Kidney epithelial cell (primary cell): ENCODE measurements at regions not wholly inside any gene's neighbourhood (a gene's known extent, or its start where the extent isn't known, plus 50 kb on each side); places are given as distances from the start of the nearest gene placed in this dataset.

Experiments
- DNase-seq: peaks from one replicate; pipeline ENCODE4 v3.0.0-alpha.2; 2010; ENCODE audit warnings: low read depth
- H3K27me3 ChIP-seq: 2 replicates; pipeline ENCODE4 v1.6.0; 2011; ENCODE audit warnings: low read length; ENCODE audit not compliant: control insufficient read depth, insufficient read depth
- H3K36me3 ChIP-seq: 2 replicates; pipeline ENCODE4 v1.5.1; 2011; ENCODE audit warnings: low read length; ENCODE audit not compliant: control insufficient read depth, insufficient read depth
- H3K4me3 ChIP-seq: 2 replicates; pipeline ENCODE4 v1.5.1; 2011; ENCODE audit warnings: low read depth, mild to moderate bottlenecking, control low read depth, low read length
- TF ChIP-seq, protein P1 (sequence below): IDR thresholded peaks from 2 replicates; pipeline ENCODE4 v1.5.1; 2011; ENCODE audit warnings: mild to moderate bottlenecking, moderate library complexity, low read length, control low read depth, inconsistent platforms; ENCODE audit not compliant: insufficient read depth, poor library complexity, severe bottlenecking

- Histone ChIP-seq H3K4me3 (no peak overlapping the region), H3K36me3 (no peaks in the 10 kb centered on the region), H3K27me3 (peaks cover 2% of the 10 kb centered on the region)
- DNase-seq: no peak
- TF ChIP-seq, protein P1, sequence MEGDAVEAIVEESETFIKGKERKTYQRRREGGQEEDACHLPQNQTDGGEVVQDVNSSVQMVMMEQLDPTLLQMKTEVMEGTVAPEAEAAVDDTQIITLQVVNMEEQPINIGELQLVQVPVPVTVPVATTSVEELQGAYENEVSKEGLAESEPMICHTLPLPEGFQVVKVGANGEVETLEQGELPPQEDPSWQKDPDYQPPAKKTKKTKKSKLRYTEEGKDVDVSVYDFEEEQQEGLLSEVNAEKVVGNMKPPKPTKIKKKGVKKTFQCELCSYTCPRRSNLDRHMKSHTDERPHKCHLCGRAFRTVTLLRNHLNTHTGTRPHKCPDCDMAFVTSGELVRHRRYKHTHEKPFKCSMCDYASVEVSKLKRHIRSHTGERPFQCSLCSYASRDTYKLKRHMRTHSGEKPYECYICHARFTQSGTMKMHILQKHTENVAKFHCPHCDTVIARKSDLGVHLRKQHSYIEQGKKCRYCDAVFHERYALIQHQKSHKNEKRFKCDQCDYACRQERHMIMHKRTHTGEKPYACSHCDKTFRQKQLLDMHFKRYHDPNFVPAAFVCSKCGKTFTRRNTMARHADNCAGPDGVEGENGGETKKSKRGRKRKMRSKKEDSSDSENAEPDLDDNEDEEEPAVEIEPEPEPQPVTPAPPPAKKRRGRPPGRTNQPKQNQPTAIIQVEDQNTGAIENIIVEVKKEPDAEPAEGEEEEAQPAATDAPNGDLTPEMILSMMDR: no peak
Observed at GRCh38 chr11:34756591-34756990, 135.7 kb downstream of the EHF start.

- no peaks in the 10 kb centered on the region for H3K36me3 ChIP-seq
Observed at GRCh38 chr11:34755671-34756070, 134.8 kb downstream of the EHF start.

GRCh38 chr11:34754171-34754823 lies 133.4 kb downstream of the EHF start:
- peaks cover 2% of the 10 kb centered on the region for H3K27me3 ChIP-seq
- no peaks in the 10 kb centered on the region for H3K36me3 ChIP-seq
- DNase-seq: no peak
- no peak overlapping the region for H3K4me3 ChIP-seq
- TF ChIP-seq, protein P1: no peak

More at GRCh38 chr11:34755671-34756070, 134.8 kb downstream of the EHF start:
- TF ChIP-seq, protein P1: no peak
- Histone ChIP-seq H3K27me3 (peaks cover 2% of the 10 kb centered on the region), H3K4me3 (no peak overlapping the region)
- no peak for DNase-seq

DNA sequence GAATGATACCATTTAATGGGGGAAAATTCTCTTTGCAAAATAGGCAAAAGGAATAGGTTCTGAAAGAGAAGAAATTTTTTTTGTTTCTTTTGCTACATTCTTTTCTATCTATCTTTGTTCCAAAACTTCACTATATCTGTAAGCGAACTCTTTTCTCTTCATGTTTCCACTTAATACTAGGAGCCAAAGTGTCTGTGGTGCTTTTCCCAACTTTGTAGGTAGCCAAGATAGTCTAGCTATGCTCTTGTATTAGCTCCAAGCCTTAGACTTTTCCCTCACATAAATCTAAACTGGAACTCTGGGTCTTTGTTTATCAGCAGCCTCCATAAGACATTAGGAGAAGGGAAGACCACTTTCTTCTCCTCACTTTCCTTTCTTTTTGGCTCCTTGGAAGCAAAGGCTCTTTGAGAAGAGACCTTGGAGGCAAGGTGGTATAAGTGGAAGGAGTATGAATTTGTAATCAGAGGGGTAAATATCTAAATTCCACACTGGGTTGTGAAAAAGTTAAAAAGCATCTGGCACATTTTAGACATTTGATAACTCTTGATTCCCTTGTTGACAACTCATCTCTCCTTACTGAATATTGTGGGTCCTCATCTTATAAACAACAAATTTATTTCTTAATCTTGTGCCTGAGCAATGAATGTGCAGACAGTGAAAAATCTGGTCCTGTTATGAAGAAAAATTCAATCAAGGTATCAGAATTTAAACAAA lies 130.0 kb downstream of the EHF start:
- no peak overlapping the region for H3K4me3 ChIP-seq
- no peaks in the 10 kb centered on the region for H3K27me3 ChIP-seq
- TF ChIP-seq, protein P1: no peak
- no peak for DNase-seq
- H3K36me3 ChIP-seq: no peaks in the 10 kb centered on the region

- DNase-seq: peak; percentile 28
Observed at GRCh38 chr11:34749666-34750659, 129.1 kb downstream of the EHF start.

More at GRCh38 chr11:34749666-34750659, 129.1 kb downstream of the EHF start:
- no peaks in the 10 kb centered on the region for H3K36me3 ChIP-seq
- no peak overlapping the region for H3K4me3 ChIP-seq
- no peaks in the 10 kb centered on the region for H3K27me3 ChIP-seq
- TF ChIP-seq, protein P1: no peak
